RWPE2 (cell line): ENCODE measurements at regions not wholly inside any gene's neighbourhood (a gene's known extent, or its start where the extent isn't known, plus 50 kb on each side); places are given as distances from the start of the nearest gene placed in this dataset.

Source experiments
- ATAC-seq: fragments of 200-7000 bp; cut with Tn5 transposase; 3 replicates; pipeline ENCODE4 v1.9.1; 2021; ENCODE audit warnings: low read depth
- DNase-seq: peaks from one replicate; pipeline ENCODE4 v3.0.0-alpha.2; 2020; ENCODE audit warnings: low spot score
- H3K27ac ChIP-seq: fragments of 450-650 bp; 2 replicates; pipeline ENCODE4 v1.5.1; 2017; ENCODE audit warnings: mild to moderate bottlenecking; ENCODE audit not compliant: poor library complexity, severe bottlenecking
- H3K27me3 ChIP-seq: fragments of 250-450 bp; sonication (Bioruptor Pico); 2 replicates; pipeline ENCODE4 v1.5.1; 2021; ENCODE audit warnings: mild to moderate bottlenecking, moderate library complexity; ENCODE audit not compliant: insufficient read depth, poor library complexity, severe bottlenecking
- H3K36me3 ChIP-seq: fragments of 250-450 bp; sonication (Bioruptor Pico); 2 replicates; pipeline ENCODE4 v1.5.1; 2020; ENCODE audit warnings: low read depth, mild to moderate bottlenecking, moderate library complexity
- H3K4me1 ChIP-seq: fragments of 250-450 bp; sonication (Bioruptor Pico); 2 replicates; pipeline ENCODE4 v1.5.1; 2021; ENCODE audit warnings: mild to moderate bottlenecking, moderate library complexity; ENCODE audit not compliant: insufficient read depth, poor library complexity, severe bottlenecking
- H3K4me3 ChIP-seq: fragments of 250-450 bp; sonication (Bioruptor Pico); 2 replicates; pipeline ENCODE4 v1.5.1; 2021; ENCODE audit warnings: mild to moderate bottlenecking, moderate library complexity; ENCODE audit not compliant: severe bottlenecking
- H3K9me3 ChIP-seq: fragments of 250-450 bp; sonication (Bioruptor Pico); 2 replicates; pipeline ENCODE4 v1.5.1; 2021; ENCODE audit warnings: mild to moderate bottlenecking, moderate library complexity; ENCODE audit not compliant: severe bottlenecking
- CTCF ChIP-seq: fragments of 450-650 bp; IDR thresholded peaks from one replicate; pipeline ENCODE4 v1.5.1; 2017; ENCODE audit warnings: mild to moderate bottlenecking, moderate library complexity; ENCODE audit not compliant: poor library complexity, severe bottlenecking

GRCh38 chr17:14011036-14011692 lies 58.1 kb upstream of the COX10 start:
- Histone ChIP-seq H3K27me3 (no peaks in the 10 kb centered on the region), H3K27ac (no peak overlapping the region), H3K9me3 (no peaks in the 10 kb centered on the region), H3K4me3 (no peak overlapping the region), H3K4me1 (no peaks in the 10 kb centered on the region), H3K36me3 (no peaks in the 10 kb centered on the region)
- ATAC-seq (no peak), DNase-seq (no peak)
- TF ChIP-seq CTCF, result no peak

GRCh38 chr17:14011740-14012405 lies 57.4 kb upstream of the COX10 start:
- Histone ChIP-seq H3K27ac (no peak overlapping the region), H3K4me1 (no peaks in the 10 kb centered on the region), H3K27me3 (no peaks in the 10 kb centered on the region), H3K36me3 (no peaks in the 10 kb centered on the region), H3K9me3 (no peaks in the 10 kb centered on the region), H3K4me3 (no peak overlapping the region)
- ATAC-seq, result no peak
- no peak for DNase-seq
- no peak for TF ChIP-seq CTCF

DNA sequence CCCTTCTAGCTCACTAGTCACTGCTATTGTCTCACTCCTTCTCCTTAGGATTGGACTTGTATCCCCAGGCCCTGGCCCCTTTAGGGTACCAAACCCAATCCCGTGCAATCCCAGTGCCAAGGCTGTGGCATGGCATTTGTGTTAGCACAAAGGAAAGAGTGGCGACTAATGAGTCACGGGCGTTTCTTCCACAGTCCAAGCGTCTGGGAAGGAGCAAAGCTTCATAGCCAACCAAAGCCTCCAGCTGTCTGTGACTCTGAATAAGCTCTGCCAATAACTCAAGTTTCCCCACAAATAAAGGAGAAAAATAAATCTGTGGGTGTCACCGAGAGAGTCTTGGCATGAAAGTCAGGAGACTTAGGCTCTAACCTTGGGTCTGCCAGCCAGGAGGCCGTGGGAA lies 54.6 kb upstream of the COX10 start:
- DNase-seq (no peak), ATAC-seq (no peak)
- H3K36me3 ChIP-seq, result no peaks in the 10 kb centered on the region
- no peak overlapping the region for H3K4me3 ChIP-seq
- no peaks in the 10 kb centered on the region for H3K27me3 ChIP-seq
- TF ChIP-seq CTCF, result no peak
- no peaks in the 10 kb centered on the region for H3K4me1 ChIP-seq
- no peak overlapping the region for H3K27ac ChIP-seq
- no peaks in the 10 kb centered on the region for H3K9me3 ChIP-seq

DNA sequence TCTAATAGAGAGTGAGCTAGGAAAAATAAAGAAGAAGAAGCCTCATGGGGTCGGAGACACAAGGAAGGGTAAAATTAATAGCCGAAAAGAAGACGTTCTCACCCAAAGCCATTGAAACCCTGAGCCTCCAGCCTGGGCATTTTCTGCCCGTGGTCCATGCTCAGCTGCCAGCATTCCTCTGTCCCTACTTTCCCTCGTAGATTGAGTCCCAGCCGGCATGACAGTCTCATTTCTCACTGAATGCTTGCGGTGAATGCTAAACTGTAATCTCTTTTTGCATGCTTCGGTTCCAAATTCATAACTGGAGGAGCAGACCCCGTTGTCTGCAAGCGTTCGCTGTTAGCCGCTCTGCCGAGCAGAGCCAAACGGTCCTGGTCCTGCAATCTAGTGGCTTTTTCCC lies 54.0 kb upstream of the COX10 start:
- no peak for TF ChIP-seq CTCF
- Histone ChIP-seq H3K27me3 (no peaks in the 10 kb centered on the region), H3K9me3 (no peaks in the 10 kb centered on the region), H3K4me3 (no peak overlapping the region), H3K36me3 (no peaks in the 10 kb centered on the region), H3K4me1 (no peaks in the 10 kb centered on the region), H3K27ac (no peak overlapping the region)
- ATAC-seq (no peak), DNase-seq (no peak)

DNA sequence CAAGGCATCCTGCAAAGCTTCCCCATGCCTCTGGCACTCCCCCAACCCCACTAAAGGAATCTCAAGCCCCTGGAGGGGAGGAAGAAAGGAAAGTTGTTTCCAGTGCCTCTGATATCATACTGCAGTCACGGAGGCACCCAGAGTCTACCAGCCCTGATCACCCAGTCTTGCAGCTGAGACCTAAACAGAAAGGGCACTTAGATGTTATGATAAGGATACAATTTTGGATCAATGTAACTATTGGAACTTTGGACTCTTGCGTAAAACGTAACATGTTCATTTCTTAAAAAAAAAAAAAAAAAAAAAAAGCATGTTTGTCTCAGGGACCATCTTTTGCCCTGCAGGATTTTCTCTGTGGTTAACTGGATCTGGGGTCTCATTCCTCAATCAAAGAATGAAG lies 52.4 kb upstream of the COX10 start:
- Histone ChIP-seq H3K4me1 (no peaks in the 10 kb centered on the region), H3K27ac (no peak overlapping the region), H3K27me3 (no peaks in the 10 kb centered on the region), H3K4me3 (no peak overlapping the region), H3K9me3 (no peaks in the 10 kb centered on the region), H3K36me3 (no peaks in the 10 kb centered on the region)
- TF ChIP-seq CTCF, result no peak
- DNase-seq (no peak), ATAC-seq (no peak)
